Astrocyte (in vitro differentiated cells and primary cell): ENCODE measurements at regions not wholly inside any gene's neighbourhood (a gene's known extent, or its start where the extent isn't known, plus 50 kb on each side); places are given as distances from the start of the nearest gene placed in this dataset.
"Not testable (repeated sequence)": the region's sequence is repeated elsewhere in the genome, so short reads cannot be mapped to it uniquely, and the experiment has no call there.

Experiments used
- CTCF ChIP-seq: IDR thresholded peaks from 2 replicates; pipeline ENCODE4 v1.5.1; 2011; ENCODE audit warnings: low read depth, mild to moderate bottlenecking, inconsistent platforms, low read length, moderate library complexity; ENCODE audit not compliant: insufficient read depth
- EZH2 ChIP-seq: IDR thresholded peaks from 2 replicates; pipeline ENCODE4 v1.6.1; 2012; ENCODE audit warnings: mild to moderate bottlenecking, low read length, inconsistent platforms; ENCODE audit not compliant: insufficient read depth

GRCh38 chr6:109878005-109878690 lies 100.0 kb upstream of the GPR6 start:
- not testable (repeated sequence) for TF ChIP-seq CTCF, EZH2
